Naive thymus-derived CD8-positive, alpha-beta T cell (primary cell): ENCODE measurements at regions not wholly inside any gene's neighbourhood (a gene's known extent, or its start where the extent isn't known, plus 50 kb on each side); places are given as distances from the start of the nearest gene placed in this dataset.
A peak's percentile ranks its signal among the peaks of the same experiment; 100 is the strongest.

Source experiments
- ATAC-seq, 2 donors: fragments of 150-1000 bp; cut with Tn5 transposase in 1 of 2; sonication (Bioruptor Pico), chemical (Tn5 transposase) in 1 of 2; 1 replicate in 1 of 2; 2 replicates in 1 of 2; pipeline ENCODE4 v1.10.0; 2021; ENCODE audit warnings: mild to moderate bottlenecking in 2 of 2, moderate library complexity in 2 of 2
- POLR2A ChIA-PET: fragments of 350-600 bp; sonication (Branson Sonifier 250); formaldehyde crosslinking; loops from one replicate; lab custom pipeline; 2021; ENCODE audit warnings: antibody characterized with exemption; lab: Charles Lee
- DNase-seq, 10 donors: peaks; one replicate each; pipeline versions ENCODE4 v3.0.0 to v3.0.0-alpha.2; 2020 to 2022
- H3K27ac Mint-ChIP-seq, 10 donors: one replicate each; pipeline ENCODE4 v1.8.0; 2020 to 2022; ENCODE audit warnings: mild to moderate bottlenecking in 10 of 10, mixed read lengths in 10 of 10, moderate library complexity in 4 of 10, inconsistent platforms in 1 of 10
- H3K27me3 Mint-ChIP-seq, 5 donors: one replicate each; pipeline ENCODE4 v1.8.0; 2021 to 2022; ENCODE audit warnings: mixed read lengths in 5 of 5
- H3K36me3 Mint-ChIP-seq, 3 donors: one replicate each; pipeline ENCODE4 v1.8.0; 2020 to 2022; ENCODE audit warnings: mixed read lengths in 3 of 3, mild to moderate bottlenecking in 2 of 3, inconsistent platforms in 1 of 3
- H3K4me1 Mint-ChIP-seq, 4 donors: one replicate each; pipeline ENCODE4 v1.8.0; 2021 to 2022; ENCODE audit warnings: mixed read lengths in 4 of 4
- H3K4me3 Mint-ChIP-seq, 10 donors: one replicate each; pipeline ENCODE4 v1.8.0; 2020 to 2022; ENCODE audit warnings: mild to moderate bottlenecking in 10 of 10, mixed read lengths in 10 of 10, moderate library complexity in 6 of 10, inconsistent platforms in 1 of 10
- H3K9me3 Mint-ChIP-seq, 9 donors: one replicate each; pipeline ENCODE4 v1.8.0; 2020 to 2022; ENCODE audit warnings: mixed read lengths in 9 of 9, mild to moderate bottlenecking in 3 of 9, inconsistent platforms in 1 of 9, moderate library complexity in 1 of 9

DNA sequence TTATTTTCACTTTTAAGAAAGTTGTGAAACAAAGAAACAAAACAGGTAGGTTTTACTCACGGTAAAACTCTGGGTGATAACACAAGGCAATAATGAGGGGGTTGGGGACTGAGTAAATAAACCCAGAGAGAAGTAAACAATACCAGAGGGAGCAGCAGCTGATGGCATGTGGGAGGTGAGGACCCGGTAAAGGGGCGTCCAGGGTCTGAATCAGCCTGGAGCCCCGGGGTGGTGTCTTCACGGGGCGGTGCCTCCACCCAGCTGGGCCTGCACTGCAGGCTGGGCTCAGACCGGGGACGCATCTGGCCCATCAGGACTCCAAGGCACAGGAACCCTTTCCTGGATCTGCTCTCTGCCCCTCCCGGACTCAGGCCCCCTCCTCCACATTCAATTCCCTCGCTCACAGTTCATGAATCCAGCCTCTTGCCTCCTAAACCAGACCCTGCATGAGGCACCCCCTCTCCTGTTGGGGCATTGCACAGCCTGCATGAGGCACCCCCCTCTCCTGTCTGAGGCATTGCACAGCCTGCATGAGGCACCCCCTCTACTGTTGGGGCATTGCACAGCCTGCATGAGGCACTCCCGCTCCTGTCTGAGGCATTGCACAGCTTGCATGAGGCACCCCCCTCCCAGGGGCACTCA lies 73.9 kb upstream of the MFGE8 start:
- peak overlapping the region in 1 of 10 donors; percentile 59 for H3K27ac Mint-ChIP-seq
- no peaks in the 10 kb centered on the region for H3K9me3 Mint-ChIP-seq
- ATAC-seq: no peak
- H3K36me3 Mint-ChIP-seq: no peaks in the 10 kb centered on the region
- no peak for DNase-seq
- peaks cover 0 to 5% (median 0%) of the 10 kb centered on the region in 4 donors for H3K4me1 Mint-ChIP-seq
- POLR2A ChIA-PET: no interaction called here
- peaks cover 0 to 1% (median 0%) of the 10 kb centered on the region in 5 donors for H3K27me3 Mint-ChIP-seq
- no peak overlapping the region for H3K4me3 Mint-ChIP-seq

DNA sequence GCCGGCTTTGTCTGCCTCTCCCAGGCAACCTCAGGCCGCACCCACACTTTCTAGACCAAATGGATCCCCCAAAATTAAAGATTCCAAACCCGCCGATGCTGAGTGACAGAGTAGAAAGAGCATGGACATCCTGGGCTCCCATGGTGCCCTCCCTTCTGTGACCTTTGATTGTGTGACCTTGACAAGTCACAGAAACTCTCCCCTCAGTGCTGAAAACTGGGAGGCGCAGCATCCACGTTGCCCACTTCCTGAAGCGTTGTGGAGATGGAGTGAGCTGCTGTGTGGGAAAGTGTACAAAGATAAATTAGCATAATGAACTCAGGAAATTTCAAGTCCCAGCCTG lies 74.4 kb upstream of the MFGE8 start:
- DNase-seq (no peak), ATAC-seq (no peak)
- Mint-ChIP-seq H3K9me3 (no peaks in the 10 kb centered on the region), H3K27me3 (peaks cover 0 to 1% (median 0%) of the 10 kb centered on the region in 5 donors), H3K27ac (peak overlapping the region in 2 of 10 donors; percentile 57 to 59), H3K4me3 (no peak overlapping the region), H3K36me3 (no peaks in the 10 kb centered on the region), H3K4me1 (peaks cover 0 to 5% (median 0%) of the 10 kb centered on the region in 4 donors)
- POLR2A ChIA-PET: no interaction called here

DNA sequence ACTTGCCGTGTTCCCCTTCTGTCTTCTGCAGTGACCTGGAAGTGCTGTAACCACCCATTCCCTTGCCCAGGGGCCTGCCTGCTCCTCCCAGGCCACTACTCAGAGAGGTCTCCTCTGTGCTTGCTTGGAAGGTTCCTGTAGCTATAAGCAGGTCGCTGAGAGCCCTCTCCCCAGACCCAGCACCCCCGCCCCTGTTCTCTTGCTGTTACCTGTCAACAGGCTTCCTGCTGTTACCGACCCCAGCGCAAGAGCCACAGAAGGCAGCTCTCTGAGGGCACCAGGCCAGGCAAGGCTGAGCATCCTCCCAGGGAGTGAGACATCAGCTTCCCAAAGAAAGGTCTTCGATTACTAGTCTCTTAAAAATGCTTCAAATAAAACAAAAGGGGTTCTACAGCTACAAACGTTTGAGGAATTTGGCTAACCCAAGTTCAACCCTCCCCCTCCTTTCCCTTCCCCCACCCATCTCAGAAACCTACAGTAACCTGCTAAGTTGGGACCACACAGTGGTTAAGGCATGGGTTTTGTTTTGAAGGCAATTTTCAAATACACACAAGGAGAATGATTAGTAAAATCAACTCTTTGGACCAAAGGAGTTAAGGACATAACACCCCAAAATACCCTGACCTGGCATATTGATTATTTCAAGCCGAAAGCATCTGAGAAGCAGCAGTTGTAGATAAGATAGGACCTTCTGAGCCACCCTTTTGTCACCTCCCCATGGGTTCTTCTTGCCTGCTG lies 74.9 kb upstream of the MFGE8 start:
- POLR2A ChIA-PET: no interaction called here
- peak overlapping the region in 2 of 10 donors; percentile 33 to 57 for H3K27ac Mint-ChIP-seq
- H3K4me3 Mint-ChIP-seq: no peak overlapping the region
- H3K36me3 Mint-ChIP-seq: no peaks in the 10 kb centered on the region
- H3K27me3 Mint-ChIP-seq: peaks cover 0 to 1% (median 0%) of the 10 kb centered on the region in 5 donors
- no peak for ATAC-seq
- no peak for DNase-seq
- no peaks in the 10 kb centered on the region for H3K9me3 Mint-ChIP-seq
- H3K4me1 Mint-ChIP-seq: peaks cover 0 to 2% (median 0%) of the 10 kb centered on the region in 4 donors

GRCh38 chr15:88989578-88989977 lies 76.4 kb upstream of the MFGE8 start:
- Mint-ChIP-seq H3K4me1 (no peaks in the 10 kb centered on the region), H3K27ac (no peak overlapping the region), H3K9me3 (no peaks in the 10 kb centered on the region), H3K36me3 (no peaks in the 10 kb centered on the region), H3K27me3 (peaks cover 0 to 1% (median 0%) of the 10 kb centered on the region in 5 donors), H3K4me3 (no peak overlapping the region)
- no peak for ATAC-seq
- POLR2A ChIA-PET: no interaction called here
- DNase-seq: no peak

GRCh38 chr15:88990185-88990679 lies 77.1 kb upstream of the MFGE8 start:
- POLR2A ChIA-PET: no interaction called here
- DNase-seq: no peak
- Mint-ChIP-seq H3K27ac (peak overlapping the region in 1 of 10 donors; percentile 23), H3K4me1 (no peaks in the 10 kb centered on the region), H3K36me3 (no peaks in the 10 kb centered on the region), H3K27me3 (peaks cover 0 to 1% (median 0%) of the 10 kb centered on the region in 5 donors), H3K4me3 (no peak overlapping the region), H3K9me3 (no peaks in the 10 kb centered on the region)
- no peak for ATAC-seq

DNA sequence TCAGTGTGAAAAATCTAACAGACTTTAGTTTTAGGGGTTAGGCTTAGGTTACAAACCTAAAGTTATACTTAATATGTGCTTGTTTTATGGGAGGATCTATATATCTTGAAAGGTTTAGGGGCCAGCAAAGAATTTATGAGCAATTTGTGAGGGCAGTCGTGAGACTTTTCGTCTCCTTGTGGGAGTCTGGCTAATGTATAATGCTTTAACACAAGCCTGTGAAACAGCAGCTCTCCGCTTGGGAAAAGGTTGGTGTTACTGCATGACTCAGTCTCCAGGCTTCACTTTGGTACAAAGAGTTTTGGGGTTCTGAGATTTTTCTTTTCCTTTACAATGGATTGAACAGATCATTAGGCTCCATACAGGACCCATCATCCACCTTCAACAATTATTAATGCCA lies 79.0 kb upstream of the MFGE8 start:
- Mint-ChIP-seq H3K9me3 (no peaks in the 10 kb centered on the region), H3K27ac (peak overlapping the region in 2 of 10 donors; percentile 4 to 6), H3K4me3 (no peak overlapping the region), H3K4me1 (no peaks in the 10 kb centered on the region), H3K27me3 (peaks cover 2 to 11% (median 5%) of the 10 kb centered on the region in 5 donors), H3K36me3 (no peaks in the 10 kb centered on the region)
- no peak for ATAC-seq
- POLR2A ChIA-PET: no interaction called here
- no peak for DNase-seq

DNA sequence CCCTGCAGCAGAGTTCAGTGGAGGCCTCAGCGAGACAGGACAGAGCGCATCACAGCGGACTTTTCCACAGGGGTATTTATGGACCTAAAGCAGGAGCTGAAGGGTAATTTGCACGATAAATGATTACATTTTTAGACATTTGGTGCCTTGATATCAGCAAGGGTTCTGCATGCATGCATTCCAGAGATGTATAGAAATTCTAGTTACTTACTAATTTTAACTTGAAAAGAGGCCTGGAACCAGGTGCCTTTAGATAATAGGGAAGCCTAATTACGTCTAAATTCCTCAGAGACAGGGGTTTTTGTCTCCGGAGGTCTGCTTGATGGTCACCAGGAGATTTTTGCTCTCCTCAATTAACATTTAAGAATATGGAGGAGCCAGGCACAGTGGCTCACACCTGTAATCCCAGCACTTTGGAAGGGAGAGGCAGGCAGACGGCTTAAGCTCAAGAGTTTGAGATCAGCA lies 79.8 kb upstream of the MFGE8 start:
- Mint-ChIP-seq H3K4me1 (no peaks in the 10 kb centered on the region), H3K4me3 (no peak overlapping the region), H3K9me3 (no peaks in the 10 kb centered on the region), H3K27ac (no peak overlapping the region), H3K36me3 (no peaks in the 10 kb centered on the region), H3K27me3 (peaks cover 4 to 18% (median 6%) of the 10 kb centered on the region in 5 donors)
- POLR2A ChIA-PET: no interaction called here
- ATAC-seq (no peak), DNase-seq (no peak)

- Mint-ChIP-seq H3K36me3 (no peaks in the 10 kb centered on the region), H3K4me1 (no peaks in the 10 kb centered on the region), H3K4me3 (no peak overlapping the region), H3K27ac (no peak overlapping the region), H3K9me3 (no peaks in the 10 kb centered on the region), H3K27me3 (peaks cover 4 to 24% (median 9%) of the 10 kb centered on the region in 5 donors)
- no peak for DNase-seq
- ATAC-seq: no peak
- POLR2A ChIA-PET: interaction anchor here (0.6 kb wide), 1 partner anchor 76 kb away, joined by 3 read pairs; no protein-coding TSS in a partner anchor
These were observed 80.5 kb upstream of the MFGE8 start for GRCh38 chr15:88993662-88994061.

- H3K4me1 Mint-ChIP-seq: no peaks in the 10 kb centered on the region
- no peak overlapping the region for H3K4me3 Mint-ChIP-seq
- peaks cover 4 to 24% (median 9%) of the 10 kb centered on the region in 5 donors for H3K27me3 Mint-ChIP-seq
- no peaks in the 10 kb centered on the region for H3K9me3 Mint-ChIP-seq
- POLR2A ChIA-PET: no interaction called here
- no peak for DNase-seq
- no peak overlapping the region for H3K27ac Mint-ChIP-seq
- no peak for ATAC-seq
- H3K36me3 Mint-ChIP-seq: no peaks in the 10 kb centered on the region
These were observed 81.1 kb upstream of the MFGE8 start for GRCh38 chr15:88994286-88994685.

- POLR2A ChIA-PET: no interaction called here
These were observed 82.3 kb upstream of the MFGE8 start for GRCh38 chr15:88995449-88995848.

DNA sequence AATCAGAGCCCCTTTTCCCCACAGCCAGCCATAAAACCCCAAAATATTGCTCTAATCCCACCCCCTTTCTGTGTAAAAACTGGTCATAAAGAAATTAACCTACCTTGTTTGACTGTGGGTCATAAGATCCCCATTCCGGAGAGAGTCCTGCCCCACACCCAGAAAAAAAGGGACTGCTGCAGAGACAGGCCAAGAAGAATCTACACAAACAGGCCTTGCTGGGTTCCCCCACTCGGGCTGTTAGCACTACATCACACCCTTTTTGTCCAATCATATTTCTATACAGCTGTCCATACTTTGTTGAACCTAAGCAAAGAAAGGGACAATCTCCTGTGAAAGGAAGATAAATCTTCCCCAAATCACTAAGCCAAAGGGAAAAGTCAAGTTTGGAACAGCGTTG lies 84.4 kb upstream of the MFGE8 start:
- POLR2A ChIA-PET: no interaction called here
- H3K36me3 Mint-ChIP-seq: no peaks in the 10 kb centered on the region
- H3K4me3 Mint-ChIP-seq: no peak overlapping the region
- no peak overlapping the region for H3K27ac Mint-ChIP-seq
- peaks cover 4 to 24% (median 11%) of the 10 kb centered on the region in 5 donors for H3K27me3 Mint-ChIP-seq
- H3K4me1 Mint-ChIP-seq: peaks cover 0 to 4% (median under 1%) of the 10 kb centered on the region in 4 donors
- H3K9me3 Mint-ChIP-seq: no peaks in the 10 kb centered on the region
- no peak for DNase-seq
- no peak for ATAC-seq

More at GRCh38 chr15:88995449-88995848, 82.3 kb upstream of the MFGE8 start:
- Mint-ChIP-seq H3K27me3 (peaks cover 4 to 24% (median 11%) of the 10 kb centered on the region in 5 donors), H3K9me3 (no peaks in the 10 kb centered on the region), H3K4me3 (no peak overlapping the region), H3K27ac (no peak overlapping the region), H3K4me1 (no peaks in the 10 kb centered on the region), H3K36me3 (no peaks in the 10 kb centered on the region)
- DNase-seq (no peak), ATAC-seq (no peak)

DNA sequence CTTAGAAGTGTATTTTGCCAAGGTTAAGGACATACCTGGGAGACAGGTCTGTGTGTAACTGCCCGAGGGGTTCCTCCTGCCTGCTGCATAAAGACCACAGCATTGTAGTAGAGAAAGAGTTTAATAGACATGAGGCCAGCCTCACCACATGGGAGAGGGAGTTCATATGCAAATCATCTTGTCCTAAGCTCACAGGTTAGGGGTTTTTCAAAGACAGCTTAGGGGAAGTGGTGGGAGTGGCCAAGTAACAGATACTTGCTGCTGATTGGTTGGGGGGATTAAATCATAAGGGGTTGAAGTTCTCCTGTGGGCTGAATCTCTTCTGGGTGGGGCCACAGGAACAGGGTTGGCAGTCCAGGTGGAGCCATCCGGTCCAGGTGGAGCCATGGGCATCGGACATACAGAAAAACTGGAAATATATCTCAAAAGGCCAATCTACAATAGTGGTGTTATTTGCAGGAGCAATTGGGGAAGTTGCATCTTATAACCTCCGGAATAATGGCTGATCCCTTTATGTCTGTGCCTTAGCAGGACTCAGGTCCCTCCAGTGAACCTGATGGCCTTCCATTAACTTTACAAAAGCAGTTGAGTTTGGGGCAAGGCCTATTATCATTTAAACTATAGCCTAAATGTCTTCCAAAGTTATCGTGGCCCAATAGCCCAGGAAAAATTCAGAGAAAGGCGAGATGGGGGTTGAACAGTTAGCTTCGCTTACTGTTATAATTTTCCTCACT lies 86.0 kb upstream of the MFGE8 start:
- POLR2A ChIA-PET: no interaction called here
- peaks cover 0 to 8% (median under 1%) of the 10 kb centered on the region in 4 donors for H3K4me1 Mint-ChIP-seq
- H3K27me3 Mint-ChIP-seq: peaks cover 4 to 24% (median 11%) of the 10 kb centered on the region in 5 donors
- DNase-seq (no peak), ATAC-seq (no peak)
- no peaks in the 10 kb centered on the region for H3K9me3 Mint-ChIP-seq
- no peaks in the 10 kb centered on the region for H3K36me3 Mint-ChIP-seq
- H3K27ac Mint-ChIP-seq: peak overlapping the region in 1 of 10 donors; percentile 26
- H3K4me3 Mint-ChIP-seq: no peak overlapping the region
